ENCODE measurements at regions not wholly inside any gene's neighbourhood (a gene's known extent, or its start where the extent isn't known, plus 50 kb on each side); places are given as distances from the start of the nearest gene placed in this dataset.

DNA sequence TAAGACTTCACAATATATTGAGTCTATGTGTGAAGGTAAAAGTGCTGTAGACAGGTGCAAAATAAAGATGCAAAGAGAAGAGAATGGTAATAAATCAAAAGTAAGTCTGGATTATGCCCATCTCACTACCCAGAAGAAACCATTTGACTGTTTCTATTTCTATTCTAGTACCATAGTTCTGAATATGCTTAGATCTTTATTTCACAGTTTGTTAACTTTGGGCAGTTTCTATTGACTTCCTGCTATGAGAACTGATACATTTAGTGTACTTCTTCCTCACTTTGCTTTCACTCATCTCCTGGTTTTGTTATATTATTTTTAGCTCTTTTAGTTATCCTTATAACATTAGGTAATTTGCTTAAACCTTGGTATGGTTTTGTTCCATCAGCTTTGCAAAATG is 94.9 kb downstream of the HS1BP3 start:
- TF ChIP-seq YY1 (IDR thresholded peaks at IDR 0.05; ENCODE audit: insufficient read depth, insufficient read length) (no peak), ZNF274 (IDR thresholded peaks at IDR 0.05; ENCODE audit: low read depth, low read length) (no peak), SUZ12 (IDR thresholded peaks at IDR 0.05; ENCODE audit: extremely low read depth, insufficient read depth, insufficient read length) (no peak)

Data from NT2/D1 (cell line).